SKM-1 treated with dmso at 0.1 percent for 144 hours (cell line): ENCODE measurements at regions not wholly inside any gene's neighbourhood (a gene's known extent, or its start where the extent isn't known, plus 50 kb on each side); places are given as distances from the start of the nearest gene placed in this dataset.
"Not testable (repeated sequence)": the region's sequence is repeated elsewhere in the genome, so short reads cannot be mapped to it uniquely, and the experiment has no call there.

Experiments
- DNase-seq: peaks from one replicate; lab custom pipeline; 2025; ENCODE audit not compliant: unreplicated experiment; lab: John Stamatoyannopoulos, UW

DNA sequence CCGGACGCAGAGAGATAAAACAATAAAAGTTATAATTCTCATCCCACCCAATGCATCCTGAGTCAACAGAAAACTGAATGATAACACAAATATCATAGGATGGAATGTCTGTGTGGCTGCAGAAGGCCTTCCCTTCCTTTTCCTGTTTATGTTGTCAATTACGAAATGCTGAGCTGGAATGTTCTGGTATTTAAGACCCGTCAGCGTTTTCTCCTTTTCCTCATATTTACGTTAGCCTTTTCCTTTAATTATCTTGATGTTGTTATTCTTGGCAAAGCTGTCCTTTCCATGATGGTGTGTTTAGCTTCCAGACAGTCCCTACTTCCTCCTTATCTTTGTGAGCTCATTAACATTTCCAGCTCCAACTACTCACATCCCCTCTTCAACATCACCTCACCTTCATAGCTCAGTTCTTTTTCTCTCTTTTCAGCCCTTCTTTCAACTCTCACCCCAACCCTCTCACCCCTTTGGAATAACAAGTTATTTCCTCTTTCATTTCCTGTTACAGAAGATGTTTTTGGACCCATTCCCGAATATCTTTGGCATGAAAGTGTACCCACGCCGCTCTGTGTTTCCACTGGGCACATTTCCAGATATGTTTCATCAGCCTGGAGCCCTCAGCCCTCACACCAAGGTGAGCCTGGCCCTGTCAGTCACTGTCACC is 221.6 kb downstream of the NR2F1-AS1 start:
- no peak for DNase-seq

DNA sequence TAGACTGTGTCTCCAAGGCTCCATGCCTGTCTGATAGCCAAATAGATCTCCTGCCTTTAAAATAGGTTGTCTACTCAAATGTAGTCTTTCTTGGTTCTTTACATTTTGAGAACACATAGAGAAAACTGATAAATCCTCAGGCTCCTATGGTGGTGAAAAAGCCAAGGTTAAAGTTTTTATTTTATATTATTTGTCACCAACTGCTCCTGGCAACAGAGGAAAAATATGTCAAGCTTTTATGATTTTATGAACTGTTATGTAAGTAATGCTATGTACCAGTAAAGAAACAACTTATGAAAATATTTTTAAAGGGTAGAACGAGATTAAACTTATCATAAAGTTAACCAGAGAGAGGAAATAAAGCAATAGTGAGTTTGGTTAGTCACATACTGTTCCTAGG is 222.8 kb downstream of the NR2F1-AS1 start:
- no peak for DNase-seq

DNA sequence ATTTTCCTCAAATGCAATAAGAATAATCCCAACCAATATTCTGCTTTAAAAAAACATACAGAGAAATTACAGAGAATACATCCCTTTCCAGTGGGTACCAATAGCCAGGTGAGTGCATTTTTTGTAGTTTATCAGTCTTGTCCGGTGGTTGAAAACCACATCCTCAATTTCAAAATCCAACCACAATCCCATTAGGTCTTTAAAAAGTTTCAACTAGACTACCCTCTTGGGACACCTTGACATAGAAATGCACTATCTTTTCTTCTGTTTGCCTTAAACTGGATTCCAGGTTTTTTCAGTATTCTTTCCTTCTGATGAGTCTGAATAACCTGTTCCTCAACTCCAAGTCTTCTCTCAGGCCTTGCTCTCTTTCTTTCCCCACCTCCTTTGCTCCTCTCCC is 223.3 kb downstream of the NR2F1-AS1 start:
- DNase-seq, result no peak

DNA sequence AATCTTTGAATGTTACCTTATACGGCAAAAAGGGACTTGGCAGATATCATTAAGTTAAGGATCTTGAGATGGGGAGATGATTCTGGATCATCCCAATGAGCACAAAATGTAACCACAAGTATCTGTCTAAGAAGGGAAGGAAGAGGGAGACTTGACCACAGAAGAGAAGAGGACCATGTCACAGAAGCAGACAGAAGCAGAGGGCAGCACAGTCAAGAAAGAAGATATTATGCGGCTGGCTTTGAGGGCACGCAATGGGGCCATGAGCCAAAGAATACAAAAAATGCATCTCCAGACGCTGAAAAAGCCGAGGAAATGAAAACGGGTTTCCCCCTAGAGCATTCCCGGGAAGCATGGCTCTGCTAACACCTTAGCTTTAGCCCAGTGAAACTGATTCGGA is 225.3 kb downstream of the NR2F1-AS1 start:
- DNase-seq, result no peak

DNA sequence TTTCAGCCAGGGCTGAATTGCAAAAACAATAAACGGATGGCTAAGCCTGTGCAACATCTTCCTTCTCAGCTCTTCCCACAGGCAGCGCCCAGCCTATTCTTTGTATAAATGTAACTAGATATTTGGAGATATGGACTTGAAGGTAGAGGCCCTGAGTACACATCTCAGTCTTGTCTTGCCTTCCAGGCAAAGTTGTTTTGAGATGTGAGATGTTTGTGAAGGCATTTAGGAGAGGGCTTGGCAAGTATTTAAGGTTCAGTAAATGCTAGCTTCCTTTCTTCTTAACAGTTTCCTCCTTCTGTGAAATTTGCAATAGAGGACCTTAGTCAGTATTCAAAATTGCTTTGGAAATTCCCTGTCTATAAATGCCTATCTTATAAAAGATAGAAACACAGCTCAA is 228.8 kb downstream of the NR2F1-AS1 start:
- no peak for DNase-seq

DNA sequence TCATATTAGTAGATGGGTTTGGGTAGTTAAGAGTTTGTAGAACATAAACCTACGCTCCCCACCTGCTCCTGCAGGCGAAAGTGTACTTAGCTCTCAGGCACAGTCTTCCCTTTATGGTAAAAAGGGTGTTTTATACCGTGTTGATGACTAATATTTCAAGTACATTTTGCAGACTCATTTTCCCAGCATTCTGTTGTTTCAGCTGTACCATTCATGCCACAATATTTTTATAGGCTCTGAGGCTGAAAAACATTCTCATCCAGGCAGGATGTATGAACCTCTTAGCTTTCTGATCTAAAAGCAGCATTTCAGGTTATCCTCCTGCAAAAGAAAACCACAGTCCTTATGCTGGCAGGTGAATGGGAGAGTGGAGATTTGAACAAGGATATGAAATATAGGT is 231.4 kb downstream of the NR2F1-AS1 start:
- DNase-seq, result no peak

DNA sequence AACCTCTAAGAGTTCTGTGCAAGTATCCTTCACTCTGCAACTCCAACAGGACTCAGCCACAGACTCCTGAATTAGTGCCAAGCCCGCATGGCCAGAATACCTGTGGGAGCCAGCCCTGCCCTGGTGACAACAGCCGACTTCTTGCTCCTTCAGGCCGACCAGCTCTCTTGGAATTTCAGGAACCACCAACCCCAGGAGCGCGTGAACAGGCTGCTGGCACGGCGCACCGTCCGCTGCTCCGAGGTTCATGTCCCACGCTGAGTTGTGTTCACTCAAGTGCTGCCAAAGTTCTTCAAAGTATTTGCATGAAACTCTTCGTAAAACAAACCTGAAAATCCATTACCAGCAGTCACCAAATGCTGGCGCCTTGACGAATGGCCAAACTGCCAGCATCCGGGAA is 232.8 kb downstream of the NR2F1-AS1 start:
- DNase-seq, result no peak

DNA sequence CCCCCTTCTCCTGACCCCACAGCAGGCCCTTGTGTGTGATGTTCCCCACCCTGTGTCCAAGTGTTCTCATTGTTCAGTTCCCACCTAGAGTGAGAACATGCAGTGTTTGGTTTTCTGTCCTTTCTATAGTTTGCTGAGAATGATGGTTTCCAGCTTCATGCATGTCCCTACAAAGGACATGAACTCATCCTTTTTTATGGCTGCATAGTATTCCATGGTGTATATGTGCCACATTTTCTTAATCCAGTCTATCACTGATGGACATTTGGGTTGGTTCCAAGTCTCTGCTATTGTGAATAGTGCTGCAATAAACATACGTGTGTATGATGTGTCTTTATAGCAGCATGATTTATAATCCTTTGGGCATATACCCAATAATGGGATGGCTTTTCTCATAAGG is 234.2 kb downstream of the NR2F1-AS1 start:
- not testable (repeated sequence) for DNase-seq

DNA sequence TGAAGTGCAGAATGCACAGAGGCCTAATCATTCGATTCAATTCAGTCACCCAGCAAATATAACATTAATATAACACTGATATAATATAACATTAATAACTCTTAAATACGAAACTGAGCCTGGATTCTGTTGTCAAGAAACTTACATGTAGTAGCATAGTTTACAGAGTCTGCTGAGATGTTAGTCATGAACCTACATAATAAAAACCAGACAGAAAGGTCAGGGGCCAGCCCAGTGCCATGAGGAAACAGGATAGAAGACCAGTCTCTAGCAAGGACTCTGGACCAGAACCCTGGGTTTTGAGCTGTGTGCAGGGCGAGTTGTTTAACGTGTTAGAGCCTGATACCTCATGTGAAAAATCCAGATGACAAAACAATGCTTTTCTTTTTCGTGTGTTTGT is 234.7 kb downstream of the NR2F1-AS1 start:
- no peak for DNase-seq

DNA sequence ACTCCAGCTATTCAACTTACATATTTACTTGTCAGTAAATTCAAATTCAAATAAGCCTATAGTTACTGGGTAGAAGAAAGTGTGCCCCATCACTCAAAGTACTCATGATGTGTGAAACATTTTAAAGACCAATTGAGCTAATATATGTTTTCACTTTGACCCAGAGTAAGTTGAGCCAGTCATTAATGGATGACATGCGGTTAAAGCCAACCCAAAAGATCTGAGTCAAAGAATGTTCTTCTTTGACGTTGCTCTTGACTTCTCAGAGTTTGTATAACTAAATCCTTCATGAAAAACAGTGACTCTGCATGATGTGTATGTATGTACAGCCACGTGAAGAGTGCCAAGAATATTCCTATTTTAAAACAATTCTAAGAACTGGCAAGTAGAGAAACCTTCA is 237.4 kb downstream of the NR2F1-AS1 start:
- DNase-seq, result no peak

DNA sequence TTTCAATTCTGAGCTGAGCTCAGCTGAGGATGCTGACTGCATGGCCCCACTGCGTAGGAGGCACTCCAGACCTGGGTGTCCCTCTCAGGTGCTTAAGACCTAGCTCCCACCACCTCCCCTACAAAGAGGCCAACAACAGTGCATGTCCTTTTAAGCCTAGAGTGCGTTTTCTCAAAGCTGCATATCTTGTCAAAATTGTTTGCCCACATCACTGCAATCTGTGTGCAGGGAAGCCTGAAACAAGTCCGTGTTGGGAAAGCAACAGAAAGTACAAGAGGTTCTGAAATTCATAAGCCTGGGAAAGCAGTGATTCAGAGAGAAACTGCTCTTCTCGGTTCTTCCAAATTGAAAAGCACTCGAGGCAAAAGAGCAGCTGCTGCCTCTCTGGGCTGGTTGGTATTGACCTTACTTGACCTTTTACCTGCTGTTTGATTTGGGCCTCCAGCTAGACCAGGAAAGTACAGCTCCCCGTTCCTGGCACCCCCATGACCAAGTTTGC is 238.4 kb downstream of the NR2F1-AS1 start:
- no peak for DNase-seq

DNA sequence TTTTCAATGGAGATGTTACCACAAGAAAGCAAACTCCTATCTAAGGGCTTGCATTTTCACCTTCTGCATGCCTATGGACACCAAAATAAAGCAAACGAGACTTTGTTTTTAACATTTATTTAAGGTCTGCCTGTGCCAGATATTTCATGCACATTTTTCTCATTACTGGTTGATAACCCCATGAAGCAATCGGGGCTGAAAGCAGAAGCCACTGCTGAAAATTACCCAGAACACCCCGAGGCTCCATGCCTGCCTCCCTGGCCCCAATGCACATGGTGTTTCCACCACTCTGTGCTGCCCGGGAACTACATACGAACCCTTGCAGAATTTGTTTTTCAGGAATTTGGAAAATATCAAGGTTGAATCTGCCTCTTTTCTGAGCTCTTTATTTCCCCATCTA is 240.1 kb downstream of the NR2F1-AS1 start:
- DNase-seq, result no peak

DNA sequence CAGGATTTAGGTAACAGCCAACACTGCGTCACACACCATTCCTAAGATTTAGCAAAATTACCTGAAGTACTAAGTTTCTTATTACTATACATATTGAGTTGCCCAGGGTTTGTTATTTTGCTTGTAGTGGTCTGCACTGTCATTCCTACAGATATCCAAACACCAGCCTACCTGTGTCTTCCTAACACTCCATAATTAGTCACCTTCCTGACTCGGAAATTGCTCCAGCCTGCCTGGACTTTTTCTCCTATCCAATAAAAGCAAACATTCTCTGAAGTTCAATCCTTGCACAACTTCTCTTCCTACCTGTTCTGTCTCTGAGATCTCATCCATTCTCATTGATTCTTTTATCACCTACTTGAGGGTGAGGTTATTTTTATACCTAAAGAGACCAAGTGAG is 243.9 kb downstream of the NR2F1-AS1 start:
- DNase-seq, result no peak

DNA sequence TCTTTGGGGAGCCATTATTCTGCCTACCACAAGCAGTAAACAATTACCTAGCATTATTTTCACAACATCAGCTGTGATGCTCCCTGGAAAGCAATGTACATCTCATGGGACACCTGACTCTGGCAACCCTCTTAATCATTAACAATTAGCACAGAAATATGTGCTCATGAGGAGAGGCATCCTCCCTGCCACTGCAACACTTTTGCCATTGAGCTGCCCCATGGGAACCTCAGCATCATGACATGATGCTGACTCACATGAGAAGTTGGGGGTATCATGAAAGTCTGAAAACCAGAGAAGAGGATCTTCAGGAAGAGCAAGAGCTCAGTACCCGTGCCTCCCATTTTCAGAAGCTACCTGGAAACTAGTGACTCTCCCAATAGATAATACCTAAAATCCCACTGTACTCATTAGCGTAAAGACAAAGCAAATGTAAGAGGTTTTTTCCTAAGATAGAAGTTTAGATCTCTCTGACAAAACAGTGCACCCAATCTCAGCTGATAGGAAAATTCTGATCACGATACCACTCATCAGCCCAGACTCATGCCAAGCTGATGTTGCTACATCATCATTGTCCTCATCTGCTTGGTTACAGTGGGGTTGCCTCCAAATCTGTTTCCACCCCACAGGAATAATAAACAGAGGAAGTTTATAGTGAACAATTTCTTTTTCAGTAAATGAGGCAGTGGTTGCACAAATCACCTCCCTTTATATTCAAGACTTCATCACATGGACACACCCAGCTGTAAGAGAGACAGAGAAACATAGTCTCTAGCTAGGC is 244.5 kb downstream of the NR2F1-AS1 start:
- no peak for DNase-seq

DNA sequence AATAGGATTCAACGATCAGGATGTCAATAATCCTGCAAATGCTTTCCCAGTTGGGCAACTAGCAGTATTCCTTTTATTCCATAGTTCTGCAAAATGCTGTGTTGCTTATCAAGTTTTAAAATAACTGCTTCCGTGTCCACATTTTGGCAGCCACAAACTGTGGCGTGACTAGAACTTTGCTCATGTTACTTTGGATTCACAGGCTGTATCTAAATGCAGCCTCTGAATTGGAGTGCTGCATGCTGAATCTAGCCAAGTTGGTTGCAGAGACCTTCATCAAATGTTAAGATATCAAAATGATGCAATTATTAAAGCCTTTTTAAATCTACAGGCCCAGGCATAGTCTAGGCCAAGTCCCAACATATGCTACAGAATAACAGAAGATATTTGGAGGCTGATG is 249.2 kb downstream of the NR2F1-AS1 start:
- no peak for DNase-seq

DNA sequence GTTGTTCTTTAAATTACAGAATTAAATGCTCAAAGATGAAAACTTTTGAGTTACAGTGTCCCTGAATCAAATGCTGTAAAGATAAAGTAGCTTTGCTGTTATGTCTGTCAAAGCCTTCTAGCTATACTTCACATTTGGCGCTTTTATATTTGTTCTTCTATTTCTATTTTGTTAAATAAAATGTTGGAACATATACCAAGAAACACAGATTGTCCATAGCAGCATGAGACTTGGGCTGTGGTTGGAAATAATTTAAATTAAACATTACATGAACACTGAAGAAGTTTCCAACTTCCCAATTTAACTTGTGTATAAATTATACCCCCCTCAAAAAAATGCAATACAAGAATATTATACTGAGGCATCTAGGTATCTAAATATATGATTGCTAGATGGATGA is 249.8 kb downstream of the NR2F1-AS1 start:
- no peak for DNase-seq

DNA sequence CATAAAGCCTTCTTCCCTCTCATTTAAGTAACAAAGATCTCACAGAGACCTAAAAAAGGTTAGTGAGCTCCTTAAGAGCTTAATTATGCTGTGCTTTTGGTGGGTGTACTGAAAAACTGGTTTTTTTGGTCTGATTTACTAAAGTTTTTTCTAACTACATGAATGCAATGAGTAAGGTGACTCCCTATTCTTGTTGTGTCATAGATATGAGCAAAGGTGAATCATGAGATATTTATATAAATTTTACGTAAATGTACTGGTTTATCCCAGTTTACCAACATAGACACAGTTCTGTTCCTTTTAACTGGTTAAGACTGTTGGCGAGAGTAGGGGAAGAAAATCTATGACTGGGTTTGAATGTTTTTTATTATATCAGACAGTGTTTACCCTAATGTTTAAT is 250.5 kb downstream of the NR2F1-AS1 start:
- DNase-seq, result no peak

DNA sequence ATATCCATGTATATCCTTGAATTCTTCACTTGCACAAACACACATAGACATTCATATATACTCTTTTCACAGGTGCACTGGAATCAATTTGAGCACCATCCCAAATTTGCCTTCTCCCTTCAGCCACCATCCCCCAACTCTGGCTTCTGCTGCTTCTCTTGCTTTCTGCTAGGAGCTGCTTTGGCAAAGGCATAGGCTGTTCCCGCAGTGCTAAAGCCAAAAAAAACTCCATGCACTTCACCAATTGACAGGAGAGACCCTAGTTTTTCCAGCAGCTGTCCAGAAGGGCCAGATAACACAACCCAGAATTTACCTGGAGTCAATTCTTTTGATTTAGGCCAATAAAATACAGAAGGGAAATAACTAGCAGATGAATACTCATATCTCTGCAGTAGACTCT is 251.3 kb downstream of the NR2F1-AS1 start:
- no peak for DNase-seq

DNA sequence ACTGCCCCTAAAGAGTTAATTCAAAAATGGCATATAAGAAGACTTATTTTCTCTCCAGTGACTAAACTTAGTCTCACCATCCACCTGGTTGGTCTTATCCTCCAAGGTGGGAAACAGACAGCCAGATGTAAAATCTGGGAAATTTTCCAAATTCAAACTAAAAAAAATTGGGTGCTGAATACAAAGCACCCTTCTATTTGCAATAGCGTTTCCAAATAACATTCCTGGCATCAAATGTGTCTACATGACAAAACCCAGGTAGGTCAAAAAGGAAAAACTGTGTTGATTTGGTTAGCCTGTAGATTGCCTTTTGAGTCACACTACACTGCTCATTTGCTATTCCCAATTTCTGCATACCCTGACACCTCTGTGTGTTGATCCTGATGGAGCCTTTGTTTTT is 252.2 kb downstream of the NR2F1-AS1 start:
- no peak for DNase-seq

DNA sequence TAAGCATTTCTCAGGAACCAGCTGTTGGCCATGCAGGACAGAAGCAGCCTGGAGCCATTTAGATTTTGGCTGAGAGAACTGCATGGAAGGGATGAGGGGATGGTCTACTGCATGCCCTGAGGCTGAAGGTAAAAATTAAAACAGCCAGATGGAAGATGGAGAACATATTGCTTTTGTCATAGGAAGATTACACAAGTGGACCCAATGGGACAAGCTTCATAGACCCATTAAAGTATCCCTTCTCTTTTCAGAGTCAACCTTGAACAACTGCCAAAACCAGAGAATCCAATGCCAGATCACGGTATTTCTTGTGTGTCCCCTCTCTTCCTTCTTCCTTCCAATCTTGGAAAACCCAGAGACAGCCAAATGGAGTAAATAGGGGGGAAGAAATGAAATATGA is 253.4 kb downstream of the NR2F1-AS1 start:
- no peak for DNase-seq

DNA sequence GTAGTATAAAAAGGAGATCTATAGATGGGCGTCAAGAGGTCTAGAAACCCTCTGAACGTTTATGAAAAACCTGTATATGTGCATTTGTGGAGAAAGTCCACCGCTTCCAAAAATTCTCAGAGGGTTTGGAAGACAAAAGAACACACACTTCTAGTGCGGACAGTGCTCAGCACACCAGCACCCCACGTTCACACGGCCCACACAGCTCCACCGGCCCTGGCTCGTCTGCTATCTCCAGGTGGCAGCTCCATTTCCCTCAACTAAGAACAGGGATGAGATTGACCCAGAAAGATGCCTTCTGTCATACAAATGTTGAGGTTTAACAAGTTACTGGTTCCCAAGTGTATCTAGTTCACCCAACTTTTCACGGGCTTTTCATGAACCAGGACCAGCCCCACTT is 255.1 kb downstream of the NR2F1-AS1 start:
- DNase-seq, result no peak

DNA sequence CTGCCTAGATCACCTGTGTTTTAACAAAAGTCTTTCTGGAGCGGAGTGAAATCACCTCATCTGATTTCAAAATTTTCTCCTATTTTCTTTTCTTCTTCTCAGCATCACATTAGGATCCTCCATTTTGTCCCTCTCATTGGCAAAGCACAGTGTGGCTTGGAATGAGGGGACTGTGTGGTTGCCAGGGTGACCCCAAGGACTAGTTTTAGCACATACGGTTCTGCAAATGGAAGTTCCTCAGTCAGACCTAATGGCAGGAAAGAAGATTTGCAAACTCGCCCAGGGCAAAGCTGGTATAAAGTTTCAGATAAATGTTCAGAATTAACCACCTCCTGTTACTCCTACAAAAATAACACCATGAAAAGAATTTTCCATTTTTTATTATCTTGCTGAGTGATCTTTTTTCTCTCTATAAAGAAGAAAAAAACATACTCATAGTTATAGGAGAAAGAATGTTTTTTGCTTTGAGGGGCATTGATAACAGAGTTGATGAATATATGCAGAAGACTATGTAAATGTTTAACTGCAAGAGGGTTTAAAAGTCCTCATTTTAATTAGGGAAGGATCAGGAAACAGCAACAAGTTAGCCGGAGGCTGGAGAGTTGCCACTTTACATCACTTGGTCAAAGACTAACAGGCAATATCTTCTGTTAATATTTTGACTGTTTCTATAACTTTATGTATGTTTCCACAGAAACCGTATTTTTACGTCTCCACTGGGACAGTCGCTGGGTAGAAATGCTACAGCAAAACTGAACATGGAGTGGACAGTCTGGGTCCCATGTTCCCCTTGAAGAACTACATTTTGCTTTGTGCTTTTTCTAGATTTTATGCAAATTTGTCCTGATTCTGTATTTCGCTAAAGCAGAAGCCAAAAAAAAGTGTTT is 257.8 kb downstream of the NR2F1-AS1 start:
- DNase-seq, result no peak
